ENCODE measurements at regions not wholly inside any gene's neighbourhood (a gene's known extent, or its start where the extent isn't known, plus 50 kb on each side); places are given as distances from the start of the nearest gene placed in this dataset.

GRCh38 chr3:194782698-194783404 is 97.2 kb downstream of the FAM43A start:
- no peak overlapping the region for H3K9ac ChIP-seq (ENCODE audit: low read length in 2 of 2)
- H3K36me3 ChIP-seq (ENCODE audit: control insufficient read depth in 2 of 2, insufficient read depth in 2 of 2, low read length in 2 of 2) = no peaks in the 10 kb centered on the region
- no peaks in the 10 kb centered on the region for H3K9me3 ChIP-seq (ENCODE audit: control insufficient read depth in 2 of 2, low read length in 2 of 2)
- peaks cover 0 to 2% of the 10 kb centered on the region in 2 donors for H3K27me3 ChIP-seq (ENCODE audit: control insufficient read depth in 1 of 2, insufficient read depth in 2 of 2, low read length in 2 of 2)
- H3K4me3 ChIP-seq (ENCODE audit: low read length in 2 of 2) = no peak overlapping the region
- H3K4me1 ChIP-seq (ENCODE audit: control insufficient read depth, insufficient read depth, low read length) = no peaks in the 10 kb centered on the region
- no peak overlapping the region for H3K27ac ChIP-seq (ENCODE audit: low read length)

GRCh38 chr3:194784361-194784760 is 98.7 kb downstream of the FAM43A start:
- H3K4me3 ChIP-seq (ENCODE audit: low read length in 2 of 2) = no peak overlapping the region
- H3K9me3 ChIP-seq (ENCODE audit: control insufficient read depth in 2 of 2, low read length in 2 of 2) = no peaks in the 10 kb centered on the region
- H3K27me3 ChIP-seq (ENCODE audit: control insufficient read depth in 1 of 2, insufficient read depth in 2 of 2, low read length in 2 of 2) = peaks cover 0 to 2% of the 10 kb centered on the region in 2 donors
- no peaks in the 10 kb centered on the region for H3K4me1 ChIP-seq (ENCODE audit: control insufficient read depth, insufficient read depth, low read length)
- H3K36me3 ChIP-seq (ENCODE audit: control insufficient read depth in 2 of 2, insufficient read depth in 2 of 2, low read length in 2 of 2) = no peaks in the 10 kb centered on the region
- H3K27ac ChIP-seq (ENCODE audit: low read length) = no peak overlapping the region
- H3K9ac ChIP-seq (ENCODE audit: low read length in 2 of 2) = no peak overlapping the region

- Histone ChIP-seq H3K36me3 (ENCODE audit: control insufficient read depth in 2 of 2, insufficient read depth in 2 of 2, low read length in 2 of 2) (no peaks in the 10 kb centered on the region), H3K27me3 (ENCODE audit: control insufficient read depth in 1 of 2, insufficient read depth in 2 of 2, low read length in 2 of 2) (no peaks in the 10 kb centered on the region), H3K4me1 (ENCODE audit: control insufficient read depth, insufficient read depth, low read length) (no peaks in the 10 kb centered on the region), H3K9me3 (ENCODE audit: control insufficient read depth in 2 of 2, low read length in 2 of 2) (no peaks in the 10 kb centered on the region), H3K27ac (ENCODE audit: low read length) (no peak overlapping the region), H3K4me3 (ENCODE audit: low read length in 2 of 2) (no peak overlapping the region), H3K9ac (ENCODE audit: low read length in 2 of 2) (no peak overlapping the region)
Measured at GRCh38 chr3:194785315-194785714, 99.6 kb downstream of the FAM43A start.

- no peaks in the 10 kb centered on the region for H3K27me3 ChIP-seq (ENCODE audit: control insufficient read depth in 1 of 2, insufficient read depth in 2 of 2, low read length in 2 of 2)
- H3K9me3 ChIP-seq (ENCODE audit: control insufficient read depth in 2 of 2, low read length in 2 of 2) = no peaks in the 10 kb centered on the region
- no peaks in the 10 kb centered on the region for H3K4me1 ChIP-seq (ENCODE audit: control insufficient read depth, insufficient read depth, low read length)
- no peak overlapping the region for H3K4me3 ChIP-seq (ENCODE audit: low read length in 2 of 2)
- no peak overlapping the region for H3K9ac ChIP-seq (ENCODE audit: low read length in 2 of 2)
- no peak overlapping the region for H3K27ac ChIP-seq (ENCODE audit: low read length)
- no peaks in the 10 kb centered on the region for H3K36me3 ChIP-seq (ENCODE audit: control insufficient read depth in 2 of 2, insufficient read depth in 2 of 2, low read length in 2 of 2)
Measured at GRCh38 chr3:194787072-194787471, 101.4 kb downstream of the FAM43A start.

GRCh38 chr3:194787650-194788049 is 102.0 kb downstream of the FAM43A start:
- Histone ChIP-seq H3K9ac (ENCODE audit: low read length in 2 of 2) (no peak overlapping the region), H3K36me3 (ENCODE audit: control insufficient read depth in 2 of 2, insufficient read depth in 2 of 2, low read length in 2 of 2) (no peaks in the 10 kb centered on the region), H3K4me1 (ENCODE audit: control insufficient read depth, insufficient read depth, low read length) (no peaks in the 10 kb centered on the region), H3K9me3 (ENCODE audit: control insufficient read depth in 2 of 2, low read length in 2 of 2) (no peaks in the 10 kb centered on the region), H3K27ac (ENCODE audit: low read length) (no peak overlapping the region), H3K4me3 (ENCODE audit: low read length in 2 of 2) (no peak overlapping the region), H3K27me3 (ENCODE audit: control insufficient read depth in 1 of 2, insufficient read depth in 2 of 2, low read length in 2 of 2) (no peaks in the 10 kb centered on the region)

GRCh38 chr3:194792368-194792767 is 106.7 kb downstream of the FAM43A start:
- Histone ChIP-seq H3K27ac (ENCODE audit: low read length) (no peak overlapping the region), H3K9me3 (ENCODE audit: control insufficient read depth in 2 of 2, low read length in 2 of 2) (no peaks in the 10 kb centered on the region), H3K4me1 (ENCODE audit: control insufficient read depth, insufficient read depth, low read length) (no peaks in the 10 kb centered on the region), H3K27me3 (ENCODE audit: control insufficient read depth in 1 of 2, insufficient read depth in 2 of 2, low read length in 2 of 2) (no peaks in the 10 kb centered on the region), H3K9ac (ENCODE audit: low read length in 2 of 2) (no peak overlapping the region), H3K36me3 (ENCODE audit: control insufficient read depth in 2 of 2, insufficient read depth in 2 of 2, low read length in 2 of 2) (no peaks in the 10 kb centered on the region), H3K4me3 (ENCODE audit: low read length in 2 of 2) (no peak overlapping the region)

GRCh38 chr3:194797555-194798250 is 112.0 kb downstream of the FAM43A start:
- H3K27ac ChIP-seq (ENCODE audit: low read length) = no peak overlapping the region
- H3K27me3 ChIP-seq (ENCODE audit: control insufficient read depth in 1 of 2, insufficient read depth in 2 of 2, low read length in 2 of 2) = peaks cover 0 to 2% of the 10 kb centered on the region in 2 donors
- H3K4me1 ChIP-seq (ENCODE audit: control insufficient read depth, insufficient read depth, low read length) = peaks cover 3% of the 10 kb centered on the region
- no peak overlapping the region for H3K9ac ChIP-seq (ENCODE audit: low read length in 2 of 2)
- no peak overlapping the region for H3K4me3 ChIP-seq (ENCODE audit: low read length in 2 of 2)
- H3K9me3 ChIP-seq (ENCODE audit: control insufficient read depth in 2 of 2, low read length in 2 of 2) = no peaks in the 10 kb centered on the region
- no peaks in the 10 kb centered on the region for H3K36me3 ChIP-seq (ENCODE audit: control insufficient read depth in 2 of 2, insufficient read depth in 2 of 2, low read length in 2 of 2)

GRCh38 chr3:194798486-194798885 is 112.8 kb downstream of the FAM43A start:
- no peak overlapping the region for H3K4me3 ChIP-seq (ENCODE audit: low read length in 2 of 2)
- peaks cover 3% of the 10 kb centered on the region for H3K4me1 ChIP-seq (ENCODE audit: control insufficient read depth, insufficient read depth, low read length)
- H3K27ac ChIP-seq (ENCODE audit: low read length) = no peak overlapping the region
- H3K27me3 ChIP-seq (ENCODE audit: control insufficient read depth in 1 of 2, insufficient read depth in 2 of 2, low read length in 2 of 2) = peaks cover 0 to 2% of the 10 kb centered on the region in 2 donors
- H3K9me3 ChIP-seq (ENCODE audit: control insufficient read depth in 2 of 2, low read length in 2 of 2) = no peaks in the 10 kb centered on the region
- no peaks in the 10 kb centered on the region for H3K36me3 ChIP-seq (ENCODE audit: control insufficient read depth in 2 of 2, insufficient read depth in 2 of 2, low read length in 2 of 2)
- no peak overlapping the region for H3K9ac ChIP-seq (ENCODE audit: low read length in 2 of 2)

GRCh38 chr3:194800002-194800401 is 114.3 kb downstream of the FAM43A start:
- H3K4me1 ChIP-seq (ENCODE audit: control insufficient read depth, insufficient read depth, low read length) = peaks cover 3% of the 10 kb centered on the region
- no peak overlapping the region for H3K27ac ChIP-seq (ENCODE audit: low read length)
- peaks cover 0 to 2% of the 10 kb centered on the region in 2 donors for H3K27me3 ChIP-seq (ENCODE audit: control insufficient read depth in 1 of 2, insufficient read depth in 2 of 2, low read length in 2 of 2)
- no peak overlapping the region for H3K9ac ChIP-seq (ENCODE audit: low read length in 2 of 2)
- no peaks in the 10 kb centered on the region for H3K9me3 ChIP-seq (ENCODE audit: control insufficient read depth in 2 of 2, low read length in 2 of 2)
- H3K36me3 ChIP-seq (ENCODE audit: control insufficient read depth in 2 of 2, insufficient read depth in 2 of 2, low read length in 2 of 2) = no peaks in the 10 kb centered on the region
- H3K4me3 ChIP-seq (ENCODE audit: low read length in 2 of 2) = no peak overlapping the region

GRCh38 chr3:194801461-194802432 is 116.1 kb downstream of the FAM43A start:
- no peaks in the 10 kb centered on the region for H3K36me3 ChIP-seq (ENCODE audit: control insufficient read depth in 2 of 2, insufficient read depth in 2 of 2, low read length in 2 of 2)
- no peak overlapping the region for H3K27ac ChIP-seq (ENCODE audit: low read length)
- peaks cover 0 to 2% of the 10 kb centered on the region in 2 donors for H3K27me3 ChIP-seq (ENCODE audit: control insufficient read depth in 1 of 2, insufficient read depth in 2 of 2, low read length in 2 of 2)
- H3K9ac ChIP-seq (ENCODE audit: low read length in 2 of 2) = no peak overlapping the region
- no peaks in the 10 kb centered on the region for H3K9me3 ChIP-seq (ENCODE audit: control insufficient read depth in 2 of 2, low read length in 2 of 2)
- no peak overlapping the region for H3K4me3 ChIP-seq (ENCODE audit: low read length in 2 of 2)
- H3K4me1 ChIP-seq (ENCODE audit: control insufficient read depth, insufficient read depth, low read length) = peaks cover 3% of the 10 kb centered on the region
